ENCODE measurements at regions not wholly inside any gene's neighbourhood (a gene's known extent, or its start where the extent isn't known, plus 50 kb on each side); places are given as distances from the start of the nearest gene placed in this dataset.

DNA sequence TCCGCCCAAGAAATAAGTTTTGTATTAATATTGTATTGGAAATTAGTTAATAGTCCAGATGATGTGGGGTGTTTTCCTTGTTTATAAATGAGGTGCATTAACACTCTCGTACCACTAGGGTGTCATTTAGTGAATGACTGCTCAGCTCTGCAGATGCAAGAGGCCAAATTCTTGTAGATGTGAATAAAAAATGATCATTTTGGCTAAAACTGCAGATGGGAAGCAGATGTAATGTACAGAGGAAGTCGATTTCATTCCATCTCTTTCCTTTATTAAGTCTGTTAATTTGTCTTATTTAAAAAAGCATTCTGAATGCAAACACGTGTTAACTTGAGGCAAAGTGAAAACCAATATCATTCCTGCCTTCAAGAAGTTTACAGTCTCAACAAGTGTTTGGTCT lies 108.1 kb downstream of the DHX15 start:
- DNase-seq: peak in 1 of 2 donors; percentile 23

DNA sequence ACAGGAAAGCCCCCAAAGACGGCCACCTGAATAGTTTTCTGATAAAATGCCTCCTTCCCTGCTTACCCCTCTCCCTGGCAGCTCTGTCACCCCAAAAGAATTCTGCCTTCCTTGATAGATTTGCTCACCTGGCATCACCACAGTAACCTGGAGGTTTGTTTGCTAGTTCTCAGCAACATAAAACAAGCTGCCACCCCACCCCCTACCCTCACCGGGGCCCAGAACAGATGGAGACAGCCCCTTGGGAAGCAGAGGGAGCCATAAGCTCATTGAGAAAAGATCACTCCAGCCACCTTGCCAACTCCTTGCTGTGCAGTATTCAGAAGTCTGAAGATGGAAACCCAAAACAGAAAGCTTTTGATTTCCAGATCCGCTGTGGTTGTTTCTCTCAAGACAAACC lies 108.6 kb downstream of the DHX15 start:
- DNase-seq: no peak

DNA sequence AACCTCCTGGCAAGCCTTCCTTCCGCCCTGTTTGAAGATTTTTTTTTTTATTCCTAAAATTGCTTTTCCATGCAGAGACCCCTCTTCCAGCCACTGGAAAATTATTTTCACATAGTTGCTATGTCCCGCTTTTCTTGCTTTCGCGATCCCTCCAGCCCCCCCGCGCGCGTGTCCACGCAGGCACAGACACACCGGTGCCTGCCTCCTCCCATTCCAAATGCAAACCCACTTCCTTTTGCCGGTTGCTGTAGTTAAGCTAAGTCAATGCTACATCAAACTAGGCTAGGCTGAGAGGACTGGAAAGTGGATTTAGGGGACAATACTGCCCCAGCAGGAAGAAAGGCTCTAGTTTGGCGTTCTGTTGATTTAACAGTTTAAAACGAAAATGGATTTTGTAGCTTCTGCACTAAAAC lies 111.0 kb downstream of the DHX15 start:
- peak in 1 of 2 donors; percentile 14 for DNase-seq

DNA sequence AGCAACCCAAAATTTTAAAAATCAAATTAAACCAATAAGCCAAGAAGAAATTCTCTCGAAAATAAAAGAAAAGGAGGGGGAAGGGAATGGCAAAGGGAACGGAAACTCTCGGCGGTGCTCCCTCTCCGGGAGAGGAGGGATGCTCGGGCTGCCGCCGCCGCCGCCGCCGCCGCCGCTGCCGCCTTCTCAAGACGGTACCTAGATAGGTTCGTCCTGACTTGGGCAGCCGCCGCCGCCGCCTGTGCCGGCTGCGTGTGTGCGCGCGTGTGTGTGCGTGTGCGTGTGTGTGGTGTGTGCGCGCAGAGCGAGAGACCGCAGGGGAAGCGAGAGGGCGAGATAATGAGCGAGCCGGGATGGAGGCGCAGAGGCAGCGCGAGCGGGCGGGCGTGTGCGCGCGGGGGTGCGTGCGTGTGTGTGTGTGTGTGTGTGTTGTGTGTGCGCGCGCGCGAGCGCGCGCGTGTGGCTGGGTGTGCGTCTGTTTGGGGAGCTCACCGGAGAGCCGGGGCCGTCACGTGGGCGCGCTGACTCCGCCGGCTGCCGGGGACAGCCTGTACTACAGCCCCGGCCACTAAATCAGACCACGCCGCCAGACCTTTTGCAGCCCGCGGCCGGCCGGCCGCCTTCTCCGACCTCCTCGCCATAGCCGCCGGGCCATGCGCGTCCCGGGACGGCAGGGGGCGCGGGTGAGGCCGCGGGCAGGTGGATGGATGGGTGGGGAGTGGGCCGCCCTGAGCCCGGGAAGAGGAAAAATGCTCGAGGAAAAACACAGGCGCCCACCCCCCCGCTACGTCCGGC lies 111.6 kb downstream of the DHX15 start:
- DNase-seq: peak; percentile 47 to 74

DNA sequence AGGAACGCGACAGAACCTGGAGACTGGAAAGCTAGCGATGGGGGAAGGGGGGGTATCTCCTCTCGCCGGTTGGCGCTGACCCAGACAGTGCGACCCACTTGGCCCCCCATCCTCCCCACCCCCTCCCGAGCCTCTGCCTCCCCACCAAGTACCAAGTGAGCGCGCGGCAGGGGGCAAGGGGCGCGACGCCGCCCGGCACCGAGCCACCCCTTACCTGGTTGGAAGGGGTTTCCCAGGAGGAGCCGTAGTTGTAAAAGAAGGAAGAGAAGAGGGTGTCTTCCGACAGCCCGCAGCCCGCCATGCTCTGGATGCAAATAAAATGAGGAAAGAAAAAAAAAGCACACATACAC lies 112.2 kb downstream of the DHX15 start:
- no peak for DNase-seq

DNA sequence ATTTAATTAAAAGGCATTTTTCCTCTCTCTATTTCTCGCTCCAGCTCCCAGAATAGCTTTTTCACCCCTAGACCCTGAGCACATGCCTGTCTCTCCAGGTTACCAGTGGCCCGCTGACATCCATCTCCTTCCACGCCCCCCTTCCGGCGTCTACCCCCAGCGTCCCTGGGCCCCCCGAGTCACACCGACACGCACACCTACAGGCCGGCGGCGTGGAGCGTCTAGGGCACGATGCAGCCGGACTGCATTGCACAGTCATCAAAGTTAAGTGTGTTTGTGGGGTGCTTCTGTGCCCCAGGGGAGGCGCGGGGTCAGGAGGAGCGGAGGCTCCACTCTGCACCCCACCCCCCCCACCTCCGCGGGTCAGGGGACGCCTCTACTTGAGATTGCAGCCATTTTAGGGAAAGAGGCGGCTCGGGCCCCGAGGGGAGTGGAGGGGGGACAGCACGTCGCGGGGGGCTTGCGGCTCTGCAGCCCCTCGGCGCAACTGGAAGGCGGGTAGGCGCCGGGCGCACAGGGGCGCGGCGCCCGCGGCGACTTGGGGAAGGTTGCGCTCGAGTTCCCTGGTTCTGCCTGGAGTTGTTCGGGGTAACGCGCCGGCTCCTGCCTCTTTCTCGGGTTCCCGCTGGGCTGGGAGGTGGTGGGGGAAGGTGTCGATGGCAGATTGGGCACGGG lies 112.7 kb downstream of the DHX15 start:
- no peak for DNase-seq

DNA sequence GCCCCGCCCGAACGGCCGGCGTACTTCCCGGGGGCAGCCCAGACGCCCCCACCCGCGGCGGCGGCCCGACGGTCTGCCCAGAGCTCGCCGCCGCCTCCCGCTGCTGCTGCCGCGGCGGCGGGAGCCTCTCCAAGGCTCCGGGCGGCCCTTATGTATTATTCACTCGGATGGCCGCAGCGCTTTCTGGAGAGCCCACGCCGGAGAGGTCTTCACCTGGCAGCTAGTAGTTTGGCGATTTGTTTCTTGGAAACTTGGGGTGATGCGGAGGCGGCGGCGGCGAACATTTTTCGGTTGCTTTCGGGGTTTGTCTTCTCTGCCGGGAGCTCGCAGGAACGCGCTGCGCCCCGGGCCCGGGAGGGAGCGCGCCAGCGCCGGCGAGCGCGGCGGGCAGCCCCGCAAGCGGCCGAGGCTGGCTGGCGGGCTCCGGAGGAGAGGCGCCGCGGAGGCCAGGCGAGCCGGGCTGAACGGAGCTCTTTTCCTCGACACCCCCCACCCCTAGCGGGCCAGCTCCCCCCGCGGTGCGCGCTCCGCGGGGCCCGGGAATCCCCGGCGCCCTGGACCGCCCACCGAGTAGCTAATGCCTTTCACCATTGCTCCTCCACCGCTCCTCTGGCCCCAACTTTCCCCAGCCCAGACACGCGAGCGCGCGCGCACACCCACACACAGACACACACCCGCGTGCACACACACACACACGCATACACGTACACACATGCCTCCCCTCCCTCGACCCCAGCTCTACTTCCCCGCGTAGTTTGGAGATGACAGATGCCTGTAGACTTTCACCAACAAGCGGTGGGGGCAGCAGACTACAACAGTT lies 113.5 kb downstream of the DHX15 start:
- peak in 1 of 2 donors; percentile 21 for DNase-seq

DNA sequence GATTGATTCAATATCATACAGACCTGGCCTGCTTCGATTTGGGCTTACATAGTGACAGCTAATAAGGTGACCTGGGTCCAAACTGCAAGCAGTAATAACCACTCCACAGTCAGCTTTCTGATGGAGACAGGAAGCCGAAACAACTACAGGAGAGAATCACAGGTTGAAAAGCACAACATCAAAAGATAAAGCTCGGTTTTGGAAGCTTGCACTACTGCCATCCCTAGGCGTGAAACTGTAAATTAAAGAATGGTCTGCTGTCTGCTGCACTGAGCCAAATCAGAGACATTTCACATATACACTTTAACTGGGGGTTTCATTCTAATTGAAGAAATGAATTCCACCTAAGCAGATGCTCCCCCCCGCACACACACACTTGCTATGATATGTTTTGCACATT lies 116.3 kb downstream of the DHX15 start:
- DNase-seq: no peak

DNA sequence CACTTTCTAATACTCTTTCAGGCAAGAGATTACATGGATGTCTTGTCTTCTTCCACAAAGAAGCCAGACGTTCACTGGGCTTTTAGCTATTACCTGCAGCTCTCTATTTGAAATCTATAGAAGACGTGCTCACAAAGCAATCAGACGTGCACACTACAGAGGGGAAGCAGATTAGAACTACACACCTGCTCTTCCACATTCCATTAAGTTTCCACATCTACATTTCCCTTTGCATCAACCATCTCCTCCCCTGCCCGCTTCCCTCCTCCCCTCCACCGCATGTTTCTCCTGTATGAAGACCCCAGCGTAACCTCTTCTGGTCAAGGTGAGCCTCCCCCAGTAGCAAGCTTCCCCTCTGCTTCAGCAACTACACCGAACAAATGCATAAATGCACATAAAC lies 119.8 kb downstream of the DHX15 start:
- DNase-seq: no peak

DNA sequence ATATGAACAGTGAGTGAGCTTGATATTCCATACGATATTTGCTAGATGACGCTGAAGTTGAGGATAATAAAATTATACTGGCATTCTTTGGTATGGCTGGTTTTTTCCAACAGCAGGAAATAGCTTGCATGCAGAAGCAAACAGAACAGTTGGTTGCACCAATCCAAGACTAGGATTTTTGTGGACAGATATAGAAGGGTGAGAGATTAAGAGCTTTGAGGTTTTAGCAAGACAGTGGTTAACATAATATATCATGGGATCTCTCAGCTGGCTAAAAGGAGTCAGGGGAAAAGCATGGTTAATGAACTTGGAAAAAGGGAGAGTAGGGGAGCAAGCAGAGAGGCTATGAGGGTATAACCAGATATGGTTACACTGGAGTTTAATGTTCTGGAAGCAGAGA lies 127.9 kb downstream of the DHX15 start:
- DNase-seq: no peak

DNA sequence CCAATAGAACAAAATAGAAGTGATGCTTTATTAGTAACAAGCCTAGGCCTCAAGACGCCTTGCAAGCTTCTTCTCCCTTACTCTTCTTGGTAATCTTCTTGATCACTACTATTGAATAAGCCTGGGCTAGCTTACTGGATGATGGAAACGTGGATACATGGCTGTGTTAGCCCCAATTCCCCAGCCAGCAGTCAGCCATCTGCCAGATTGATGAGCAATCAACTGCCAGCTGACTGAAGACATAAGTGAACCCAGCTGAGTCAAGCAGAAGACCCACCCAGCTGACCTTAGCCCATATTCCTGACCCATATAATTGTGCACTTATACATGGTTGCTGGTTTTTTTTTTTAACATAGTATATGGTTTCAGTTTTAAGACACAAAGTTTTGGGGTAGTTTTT lies 130.4 kb downstream of the DHX15 start:
- DNase-seq: no peak

DNA sequence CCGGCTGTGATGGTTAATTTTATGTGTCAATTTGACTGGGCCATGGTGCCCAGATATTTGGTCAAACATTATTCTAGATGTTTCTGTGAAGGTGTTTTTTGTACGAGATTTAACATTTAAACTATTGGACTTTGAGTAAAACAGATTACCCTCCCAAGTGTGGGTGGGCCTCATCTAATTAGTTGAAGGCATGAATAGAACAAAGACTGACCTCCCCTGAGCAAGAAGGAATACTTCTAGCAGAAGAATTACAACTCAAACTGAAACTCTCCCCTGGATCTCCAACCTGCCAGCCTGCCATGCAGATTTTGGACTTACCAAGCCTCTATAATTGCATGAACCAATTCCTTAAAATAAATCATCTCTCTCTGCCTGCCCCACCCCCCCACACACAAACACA lies 132.5 kb downstream of the DHX15 start:
- no peak for DNase-seq

DNA sequence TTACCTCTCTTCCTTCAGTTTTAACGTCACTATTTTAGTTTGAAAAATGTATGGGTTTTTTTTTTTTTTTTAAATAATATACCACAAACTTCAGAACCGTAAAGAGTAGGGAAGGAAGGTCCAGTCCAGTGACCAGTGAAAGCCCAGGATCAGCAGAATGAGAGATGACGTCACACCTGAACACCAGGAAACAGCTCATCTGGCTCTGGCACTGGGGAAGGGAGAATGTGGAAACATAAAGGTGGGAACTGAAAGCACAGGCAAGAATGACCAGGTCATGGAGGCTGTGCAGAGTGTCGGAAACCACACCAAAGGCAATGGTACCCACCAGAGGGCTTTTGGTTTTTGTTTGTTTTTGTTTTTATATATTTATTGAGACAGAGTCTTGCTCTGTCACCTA lies 141.2 kb downstream of the DHX15 start:
- DNase-seq: no peak

DNA sequence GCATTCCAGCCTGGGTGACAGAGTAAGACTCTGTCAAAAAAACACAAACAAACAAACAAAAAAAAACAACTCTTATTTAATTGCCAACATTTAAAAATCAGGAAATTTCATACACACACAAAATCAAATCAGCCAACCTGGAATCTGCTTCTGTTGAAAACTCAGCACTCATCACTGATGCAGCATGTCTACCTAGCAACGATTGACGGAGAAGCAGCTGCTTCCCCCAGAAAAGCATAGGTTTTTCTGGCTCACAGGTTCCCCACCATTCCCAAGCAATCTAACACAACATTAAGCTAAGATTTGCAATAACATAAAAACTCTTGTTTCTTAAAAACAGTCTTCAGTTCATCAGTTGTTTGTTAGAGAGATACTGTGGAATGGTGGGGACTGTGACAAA lies 143.6 kb downstream of the DHX15 start:
- DNase-seq: no peak

DNA sequence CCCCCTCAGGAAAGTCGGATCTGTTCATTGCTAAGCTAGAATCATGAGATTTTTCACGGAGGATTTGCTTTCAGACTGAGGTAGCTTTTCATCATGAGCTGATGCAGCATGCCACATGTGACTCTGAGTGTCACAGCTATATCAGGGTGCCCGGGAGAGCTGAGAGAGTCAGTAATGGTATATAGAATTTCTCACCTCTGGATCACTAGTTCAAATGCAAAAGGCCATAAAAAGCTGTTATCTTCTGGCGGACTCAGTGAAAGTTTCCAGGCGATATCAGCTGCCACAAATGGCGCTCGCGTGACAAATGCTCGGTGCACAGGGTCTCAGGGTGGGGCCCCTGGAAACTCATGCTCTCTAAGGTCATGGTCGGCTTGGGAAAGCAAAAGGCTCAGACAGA lies 150.1 kb downstream of the DHX15 start:
- DNase-seq: no peak

DNA sequence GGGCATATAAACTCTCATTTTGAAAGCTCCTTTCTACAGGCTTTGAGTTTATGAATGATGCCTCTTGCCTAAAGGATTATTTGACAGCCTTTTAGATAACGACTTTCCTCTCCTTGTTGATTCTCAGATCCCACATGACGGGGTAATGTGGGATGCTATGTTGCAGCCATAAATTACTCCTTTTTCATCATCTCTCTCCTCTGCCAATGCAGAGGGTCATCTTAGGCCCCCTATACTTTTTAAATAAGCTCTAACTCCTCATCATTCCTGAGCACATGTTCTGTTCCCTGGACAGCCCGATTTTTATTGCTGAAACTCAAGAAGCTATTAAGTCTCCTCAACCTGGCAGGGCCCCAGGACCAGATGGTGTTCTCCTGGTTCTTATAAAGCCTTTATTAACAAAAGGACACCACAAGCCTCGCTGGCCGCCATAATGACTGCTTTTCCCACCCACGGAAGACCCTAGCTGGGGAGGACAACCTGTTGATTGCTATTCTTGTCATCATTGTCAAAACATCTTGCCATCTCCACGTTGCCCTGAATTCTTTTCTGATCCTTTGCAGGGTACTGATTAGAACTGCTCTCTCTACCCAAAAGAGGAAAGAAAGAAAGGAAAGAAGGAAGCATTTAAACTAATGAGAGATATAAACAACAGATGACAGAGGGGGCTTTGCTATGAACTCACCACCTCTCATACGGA lies 150.7 kb downstream of the DHX15 start:
- no peak for DNase-seq

DNA sequence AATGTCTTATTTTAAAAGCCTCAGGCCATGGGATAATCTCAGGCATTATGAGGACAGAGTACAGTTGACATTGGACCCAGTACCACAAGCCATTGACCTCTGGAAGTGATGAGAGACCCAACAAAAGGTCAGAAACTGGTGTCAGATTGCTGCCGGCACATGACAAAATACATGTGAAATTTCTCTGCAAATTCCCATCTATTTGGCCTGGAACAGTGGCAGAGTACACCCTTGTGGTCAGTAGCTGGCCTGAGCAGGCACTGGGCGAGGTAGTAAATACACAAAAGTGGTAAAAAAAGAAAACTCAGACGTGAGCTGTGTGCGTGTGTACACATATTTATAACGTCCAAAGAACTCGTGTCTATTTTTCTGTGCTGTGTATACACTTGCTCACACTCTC lies 155.5 kb downstream of the DHX15 start:
- no peak for DNase-seq

DNA sequence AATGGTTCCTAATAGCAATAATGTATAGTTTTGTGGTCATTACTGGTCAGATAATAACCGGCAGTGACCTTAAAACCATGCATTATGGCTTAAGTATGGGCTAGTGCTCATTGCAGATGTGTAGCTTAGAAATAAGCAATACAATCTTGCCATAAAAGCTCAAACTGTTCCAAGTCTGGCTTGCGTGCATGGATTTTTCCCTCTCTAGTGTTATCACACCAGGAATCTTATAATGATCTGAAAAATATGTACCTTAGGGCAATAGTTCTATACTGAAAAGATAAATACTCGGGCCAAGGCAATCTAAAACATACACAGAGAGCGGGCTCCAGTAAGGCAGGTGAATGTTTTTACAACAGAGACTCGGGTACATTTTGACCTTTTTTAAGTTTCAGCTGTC lies 157.8 kb downstream of the DHX15 start:
- no peak for DNase-seq

DNA sequence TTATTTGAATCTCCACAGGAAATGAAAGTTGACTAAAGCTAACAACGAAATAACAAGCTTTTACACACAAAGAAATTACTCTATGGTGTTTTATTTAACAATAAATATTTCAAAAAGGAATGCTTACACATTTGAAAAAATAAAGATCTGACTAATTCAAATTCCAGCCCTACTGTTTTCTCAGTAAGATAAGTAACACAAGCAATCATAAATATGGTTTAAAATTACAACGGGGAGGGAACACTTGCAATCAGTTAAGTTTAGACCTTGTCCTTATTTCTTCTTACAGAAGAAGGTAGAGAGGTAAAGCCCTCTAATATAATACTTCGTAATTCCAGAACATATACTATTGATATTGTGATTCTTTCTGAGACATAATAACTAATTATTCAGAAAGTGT lies 158.5 kb downstream of the DHX15 start:
- DNase-seq: no peak

DNA sequence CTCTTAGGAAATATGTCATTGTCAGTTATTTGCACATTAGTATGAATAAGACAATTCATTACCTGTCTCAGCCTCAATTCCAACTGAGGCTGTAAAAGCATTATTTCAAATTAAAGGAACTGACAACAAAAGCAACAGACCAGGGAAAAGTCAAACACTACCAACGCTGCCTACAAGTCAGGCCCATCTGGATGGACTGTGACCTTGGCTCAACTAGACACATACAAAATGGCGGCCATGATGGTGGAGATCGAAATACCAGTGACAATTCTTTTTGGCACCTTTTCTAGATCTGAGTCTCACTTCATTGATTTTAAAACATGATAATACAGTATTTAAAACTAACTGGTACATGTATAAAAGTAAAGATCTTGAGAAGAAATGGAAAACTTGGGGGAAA lies 160.7 kb downstream of the DHX15 start:
- no peak for DNase-seq

DNA sequence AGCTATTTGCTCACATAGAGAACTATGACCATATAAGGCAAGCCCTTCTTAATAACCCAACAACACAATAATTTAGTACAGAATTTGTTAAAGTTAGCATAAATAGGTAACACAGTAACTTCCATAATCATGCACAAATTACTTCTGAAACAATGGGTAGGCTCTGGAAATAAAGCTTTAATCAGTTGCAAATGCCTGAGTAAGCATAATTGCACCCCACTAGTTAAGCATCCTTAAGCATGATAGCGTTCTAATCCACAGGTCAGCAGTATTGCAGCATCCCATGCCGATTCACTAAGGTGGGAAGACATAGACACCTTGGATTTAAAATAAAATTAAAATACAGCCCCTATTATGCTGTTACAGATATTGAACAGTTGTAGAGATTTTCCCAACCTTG lies 161.7 kb downstream of the DHX15 start:
- no peak for DNase-seq

DNA sequence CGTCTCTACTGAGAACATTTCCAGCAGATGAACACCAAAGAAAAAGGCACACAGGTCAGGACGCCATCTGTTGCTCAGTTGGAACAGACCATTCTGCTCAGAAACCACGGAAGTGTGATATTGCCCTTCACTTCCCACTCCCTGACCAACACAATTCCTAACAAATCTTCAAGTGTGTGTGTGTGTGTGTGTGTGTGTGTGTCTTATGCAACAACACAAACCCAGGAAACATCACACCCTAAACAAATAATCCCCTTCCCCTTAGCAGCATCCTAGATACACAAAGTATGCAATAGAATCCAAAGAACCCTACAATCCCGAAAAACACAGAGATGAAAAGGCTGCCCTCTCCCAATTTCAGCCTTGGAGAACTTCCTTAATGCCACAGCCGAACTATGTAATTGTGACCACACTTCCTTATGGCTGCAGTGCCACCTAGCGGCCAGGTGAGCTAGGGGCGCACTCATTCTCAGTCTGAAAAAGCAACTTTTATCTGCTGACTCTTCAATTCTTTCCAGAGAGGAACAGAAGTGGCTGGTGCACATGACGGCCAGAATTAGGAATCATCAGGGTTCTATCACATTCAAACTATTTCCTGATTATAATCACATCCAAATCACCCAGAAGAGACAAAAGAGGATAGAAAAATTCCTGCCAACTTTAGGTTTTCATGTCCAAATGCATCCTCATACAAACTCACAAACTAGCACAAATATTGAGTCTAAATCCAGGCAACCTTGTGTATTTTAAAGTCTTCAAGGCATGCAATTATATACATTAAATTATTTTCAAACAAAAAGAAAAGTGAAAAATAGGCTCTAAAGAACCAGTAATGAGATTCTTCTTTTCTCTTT lies 164.9 kb downstream of the DHX15 start:
- DNase-seq: peak; percentile 15 to 53

Data from CD4-positive, alpha-beta T cell treated with Interferon alpha-2 for 1 hour (primary cell).